GM12864 (cell line): ENCODE measurements at regions not wholly inside any gene's neighbourhood (a gene's known extent, or its start where the extent isn't known, plus 50 kb on each side); places are given as distances from the start of the nearest gene placed in this dataset.

Experiments used
- DNase-seq: peaks from one replicate; pipeline ENCODE4 v3.0.0-alpha.2; 2011; ENCODE audit warnings: low read depth
- H3K4me3 ChIP-seq: 2 replicates; pipeline ENCODE4 v1.5.1; 2011; ENCODE audit warnings: mild to moderate bottlenecking, low read depth, low read length, control low read depth
- TF ChIP-seq, protein P1 (sequence below): IDR thresholded peaks from 2 replicates; pipeline ENCODE4 v1.5.1; 2011; ENCODE audit warnings: low read depth, mild to moderate bottlenecking, moderate library complexity, low read length, control low read depth, inconsistent platforms; ENCODE audit errors: missing control alignments

DNA sequence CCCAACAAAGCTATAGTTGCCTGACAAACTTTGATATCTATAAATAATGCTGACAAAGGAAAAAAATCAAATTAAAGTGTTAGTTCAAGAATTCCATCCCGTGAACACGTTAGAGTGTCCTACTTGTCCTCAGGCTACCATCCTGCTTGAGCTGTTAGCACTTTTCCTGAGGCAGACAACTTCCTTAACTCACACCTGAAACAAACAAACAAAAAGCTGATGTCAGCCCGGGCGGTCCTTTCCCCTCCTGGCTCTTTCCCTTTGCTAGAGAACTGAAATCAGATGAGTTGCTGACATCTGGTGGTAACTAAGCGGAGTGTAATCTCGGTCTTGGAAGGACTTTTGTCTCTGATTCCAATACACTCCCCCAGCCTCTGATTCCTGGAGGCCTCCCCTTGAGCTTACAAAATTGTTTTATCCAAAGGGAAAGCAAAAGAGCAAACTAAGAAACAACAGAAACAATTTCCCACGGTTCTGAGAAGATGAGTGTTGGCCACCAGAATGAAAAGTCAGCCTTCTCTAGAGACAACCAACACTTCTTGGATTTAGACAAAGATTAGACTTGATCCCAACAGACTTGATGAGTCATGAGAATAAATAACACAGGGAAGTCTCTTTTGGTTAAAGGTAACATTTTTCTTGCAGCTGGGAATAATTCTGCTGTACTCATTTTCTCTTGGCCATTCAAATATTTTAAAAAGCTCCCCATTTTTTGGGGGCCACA lies 135.4 kb downstream of the PROX1 start:
- no peak overlapping the region for H3K4me3 ChIP-seq
- DNase-seq: peak; percentile 13
- TF ChIP-seq, protein P1, sequence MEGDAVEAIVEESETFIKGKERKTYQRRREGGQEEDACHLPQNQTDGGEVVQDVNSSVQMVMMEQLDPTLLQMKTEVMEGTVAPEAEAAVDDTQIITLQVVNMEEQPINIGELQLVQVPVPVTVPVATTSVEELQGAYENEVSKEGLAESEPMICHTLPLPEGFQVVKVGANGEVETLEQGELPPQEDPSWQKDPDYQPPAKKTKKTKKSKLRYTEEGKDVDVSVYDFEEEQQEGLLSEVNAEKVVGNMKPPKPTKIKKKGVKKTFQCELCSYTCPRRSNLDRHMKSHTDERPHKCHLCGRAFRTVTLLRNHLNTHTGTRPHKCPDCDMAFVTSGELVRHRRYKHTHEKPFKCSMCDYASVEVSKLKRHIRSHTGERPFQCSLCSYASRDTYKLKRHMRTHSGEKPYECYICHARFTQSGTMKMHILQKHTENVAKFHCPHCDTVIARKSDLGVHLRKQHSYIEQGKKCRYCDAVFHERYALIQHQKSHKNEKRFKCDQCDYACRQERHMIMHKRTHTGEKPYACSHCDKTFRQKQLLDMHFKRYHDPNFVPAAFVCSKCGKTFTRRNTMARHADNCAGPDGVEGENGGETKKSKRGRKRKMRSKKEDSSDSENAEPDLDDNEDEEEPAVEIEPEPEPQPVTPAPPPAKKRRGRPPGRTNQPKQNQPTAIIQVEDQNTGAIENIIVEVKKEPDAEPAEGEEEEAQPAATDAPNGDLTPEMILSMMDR: peak; percentile 60

DNA sequence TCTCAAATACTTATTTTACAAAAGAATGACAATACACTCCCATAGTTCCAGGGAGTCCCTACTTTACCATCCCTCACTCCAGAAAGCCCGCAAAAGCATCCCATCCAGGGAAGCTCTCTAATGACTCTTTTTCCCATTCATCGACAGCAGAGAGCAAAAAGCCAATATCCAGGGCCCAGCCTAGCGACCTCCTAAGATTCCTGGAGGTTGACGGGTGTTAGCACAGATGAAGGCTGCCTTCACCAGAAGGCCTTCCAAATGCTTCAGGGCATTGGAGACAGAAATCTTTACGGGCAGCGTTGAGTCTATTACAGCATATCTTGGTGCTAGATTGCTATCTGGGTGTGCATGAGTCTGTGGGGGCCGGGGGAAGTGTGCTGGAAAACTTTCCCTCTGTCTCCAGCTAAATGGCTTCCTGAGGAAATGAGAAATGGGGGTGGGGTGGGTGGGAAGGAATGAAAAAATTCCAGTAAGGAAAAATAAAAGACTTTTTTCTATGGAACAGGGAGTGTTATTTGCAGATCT lies 136.6 kb downstream of the PROX1 start:
- DNase-seq: no peak
- TF ChIP-seq, protein P1: no peak
- no peak overlapping the region for H3K4me3 ChIP-seq

DNA sequence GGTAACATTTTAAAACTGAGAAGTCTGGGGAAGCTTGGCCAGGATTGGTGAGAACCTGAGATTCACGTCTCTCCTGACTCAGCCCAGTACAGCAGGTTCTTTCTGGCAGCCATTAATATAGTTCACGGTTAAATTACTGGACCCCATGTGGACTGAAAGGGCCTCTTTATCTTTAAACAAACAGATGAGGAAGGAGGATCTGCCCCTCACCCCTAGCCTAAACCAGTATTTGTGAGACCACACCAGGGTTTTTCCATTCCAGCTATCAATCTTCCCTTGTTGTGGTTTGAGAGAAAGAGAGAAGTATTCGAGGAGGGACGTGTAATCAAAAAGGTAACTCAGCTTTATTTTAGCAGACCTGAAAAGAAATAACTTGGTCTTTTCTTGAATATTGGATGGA lies 137.1 kb downstream of the PROX1 start:
- TF ChIP-seq, protein P1: no peak

DNA sequence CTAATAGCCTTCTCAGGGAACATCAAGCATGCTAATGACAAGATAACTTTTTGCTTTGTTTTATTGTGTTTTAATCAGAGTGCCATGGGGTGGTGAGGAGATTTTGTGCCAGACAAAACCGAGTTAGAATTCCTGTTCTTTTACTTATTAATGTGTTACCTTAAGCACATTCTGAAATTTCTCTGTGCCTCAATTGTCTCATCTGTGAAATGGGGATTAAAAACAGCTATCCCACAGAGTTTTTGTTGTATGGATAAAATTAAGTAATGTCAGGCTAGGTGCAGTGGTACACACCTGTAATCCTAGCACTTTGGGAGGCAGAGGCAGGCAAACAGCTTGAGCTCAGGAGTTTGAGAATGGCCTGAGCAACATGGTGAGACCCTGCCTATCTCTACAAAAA lies 138.0 kb downstream of the PROX1 start:
- H3K4me3 ChIP-seq: no peak overlapping the region
- TF ChIP-seq, protein P1: no peak
- DNase-seq: no peak

More for the DNA sequence above, 137.1 kb downstream of the PROX1 start:
- no peak for DNase-seq
- H3K4me3 ChIP-seq: no peak overlapping the region

DNA sequence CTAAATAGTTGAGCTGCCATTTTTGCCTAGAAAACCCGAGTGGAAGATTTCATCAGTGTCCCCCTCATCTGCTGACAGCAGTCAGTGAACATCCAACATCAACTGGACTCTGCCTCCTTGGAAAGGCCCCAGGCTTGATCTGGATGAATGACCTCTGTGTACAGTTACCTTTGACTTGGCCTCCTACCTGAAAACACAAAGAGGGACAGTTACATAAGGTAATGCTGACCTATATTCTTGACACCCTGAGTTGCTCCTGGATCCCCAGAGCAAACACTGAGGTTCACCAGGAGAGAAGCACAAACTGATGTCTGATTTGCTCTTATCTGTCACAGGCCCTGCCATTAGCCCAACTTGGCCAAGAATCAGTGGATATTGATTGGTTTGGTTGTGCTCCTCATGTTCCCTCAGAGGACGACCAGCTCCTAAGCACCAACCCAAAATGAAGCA lies 138.9 kb downstream of the PROX1 start:
- no peak overlapping the region for H3K4me3 ChIP-seq
- TF ChIP-seq, protein P1: no peak
- no peak for DNase-seq

DNA sequence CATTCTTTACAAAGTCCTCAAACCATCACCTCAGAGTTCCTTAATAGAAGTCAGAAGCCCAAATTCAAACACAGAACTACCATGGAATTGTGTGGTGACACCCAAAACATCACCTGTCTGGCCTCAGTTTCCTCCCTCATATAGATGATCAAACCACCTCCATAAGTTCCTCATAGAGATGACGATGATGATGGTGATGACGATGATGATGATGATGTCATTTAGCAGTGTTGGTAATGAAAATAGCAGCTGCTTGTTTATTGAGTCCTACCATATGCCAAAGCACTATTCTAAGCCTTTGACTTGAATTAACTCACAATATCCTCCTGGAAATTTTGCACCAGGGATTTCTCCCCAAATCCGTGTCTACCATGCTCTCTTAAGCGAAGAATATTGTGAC lies 139.9 kb downstream of the PROX1 start:
- no peak for DNase-seq
- TF ChIP-seq, protein P1: no peak
- no peak overlapping the region for H3K4me3 ChIP-seq

DNA sequence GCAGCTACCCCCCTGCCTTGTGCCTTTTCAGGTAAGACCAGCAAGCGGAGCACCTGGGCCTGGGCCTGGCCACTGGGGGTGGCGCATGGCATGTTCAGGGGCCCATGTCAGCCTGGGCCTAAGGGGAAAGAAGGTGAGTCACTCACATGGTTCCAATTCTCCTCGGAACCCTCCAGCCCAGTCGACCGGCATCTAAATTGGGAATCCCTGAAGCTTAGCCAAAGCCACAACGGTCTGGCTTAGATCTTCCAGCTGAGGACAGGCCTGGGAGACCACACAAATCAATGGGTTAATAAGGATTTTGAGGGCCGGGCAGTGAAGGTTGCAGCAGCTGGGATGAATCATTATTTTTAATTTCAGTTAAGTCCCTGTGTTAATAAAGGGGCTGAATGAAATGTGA lies 145.1 kb upstream of the SMYD2 start:
- no peak overlapping the region for H3K4me3 ChIP-seq
- TF ChIP-seq, protein P1: no peak
- DNase-seq: no peak
